Myocyte (in vitro differentiated cells): ENCODE measurements at regions not wholly inside any gene's neighbourhood (a gene's known extent, or its start where the extent isn't known, plus 50 kb on each side); places are given as distances from the start of the nearest gene placed in this dataset.

ENCODE experiments used
- DNase-seq: peaks from one replicate; pipeline ENCODE4 v3.0.0-alpha.2; 2012; ENCODE audit warnings: low read depth

GRCh38 chr14:54306806-54307205 lies 90.0 kb upstream of the CDKN3 start:
- no peak for DNase-seq

DNA sequence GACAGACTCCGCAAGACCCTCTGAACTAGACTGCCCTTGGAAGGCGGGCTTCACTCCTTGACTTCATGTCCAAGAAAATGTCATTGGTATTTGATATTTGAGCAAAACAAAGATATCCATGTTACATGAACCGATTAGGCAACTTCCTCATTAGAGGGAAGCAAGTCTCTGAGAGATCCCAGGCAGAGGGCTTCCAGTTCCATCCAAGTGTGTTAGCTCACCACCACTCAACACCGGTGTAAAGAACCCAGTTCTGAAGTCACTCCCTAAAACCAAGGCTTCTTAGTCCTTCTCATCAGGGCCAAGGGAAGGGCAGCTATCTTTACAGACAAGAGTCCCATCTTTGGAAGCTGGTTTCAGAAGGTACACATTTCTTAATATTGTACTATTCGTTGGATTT lies 87.2 kb upstream of the CDKN3 start:
- DNase-seq, result no peak

GRCh38 chr14:54310151-54310850 lies 86.5 kb upstream of the CDKN3 start:
- DNase-seq, result no peak

- no peak for DNase-seq
Measured at GRCh38 chr14:54310851-54311228, 86.0 kb upstream of the CDKN3 start.

- DNase-seq, result peak; percentile 73
Measured at GRCh38 chr14:54312166-54312801, 84.5 kb upstream of the CDKN3 start.

DNA sequence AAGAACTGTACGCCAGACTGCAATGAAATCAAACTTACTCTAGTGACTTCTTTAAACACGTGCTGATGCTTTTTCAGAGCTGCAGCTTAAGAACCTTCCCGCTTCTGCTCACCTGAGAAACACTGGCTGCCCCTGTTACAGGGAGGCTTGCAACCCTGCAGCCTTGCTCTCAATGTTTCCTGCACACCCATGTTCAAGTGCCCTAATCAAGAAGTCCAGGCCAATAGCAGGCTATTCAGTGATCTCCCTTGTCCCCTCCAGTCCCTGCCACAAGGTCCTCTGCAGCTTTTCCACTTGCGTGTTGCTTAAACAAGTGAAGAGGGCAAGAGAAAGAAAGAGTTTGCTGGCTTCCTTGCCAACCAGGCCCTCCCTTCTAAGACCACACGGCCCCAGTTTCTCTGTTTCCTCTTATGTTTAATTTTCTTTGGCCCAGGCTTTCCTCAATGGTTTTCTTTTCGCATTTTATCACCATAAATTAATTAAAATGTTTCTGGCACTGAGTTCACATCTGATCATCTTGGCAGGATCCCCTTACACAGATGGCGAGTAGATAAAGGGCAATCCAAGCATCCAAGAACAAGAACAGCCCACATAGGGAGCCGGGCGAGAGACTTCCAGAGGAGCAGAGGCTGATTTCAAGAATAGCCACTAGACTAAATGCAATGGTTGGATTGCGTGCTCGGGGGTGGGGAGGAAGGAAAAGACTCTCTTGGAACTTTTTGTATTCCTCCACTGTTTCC lies 82.3 kb upstream of the CDKN3 start:
- no peak for DNase-seq

DNA sequence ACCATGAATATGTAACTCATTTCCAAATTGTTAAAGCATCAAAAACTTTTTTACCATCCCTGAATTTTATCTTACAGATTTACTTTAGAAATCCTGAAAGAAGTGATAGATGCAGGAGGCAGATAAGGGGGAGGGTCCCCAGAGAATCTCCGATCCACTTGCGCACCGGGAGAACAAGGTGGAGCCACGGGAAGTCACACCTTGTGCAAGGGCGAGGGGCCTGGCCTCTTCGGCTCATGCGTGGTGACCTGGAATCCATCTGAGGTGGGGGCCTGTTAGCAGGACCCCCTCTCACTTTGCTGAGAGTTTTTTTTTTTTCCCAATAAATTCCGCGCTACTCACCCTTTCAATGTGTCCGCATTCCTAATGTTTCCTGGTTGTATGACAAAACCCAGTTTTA lies 80.2 kb upstream of the CDKN3 start:
- DNase-seq, result no peak

- DNase-seq, result no peak
Measured at GRCh38 chr14:54317391-54317790, 79.4 kb upstream of the CDKN3 start.

DNA sequence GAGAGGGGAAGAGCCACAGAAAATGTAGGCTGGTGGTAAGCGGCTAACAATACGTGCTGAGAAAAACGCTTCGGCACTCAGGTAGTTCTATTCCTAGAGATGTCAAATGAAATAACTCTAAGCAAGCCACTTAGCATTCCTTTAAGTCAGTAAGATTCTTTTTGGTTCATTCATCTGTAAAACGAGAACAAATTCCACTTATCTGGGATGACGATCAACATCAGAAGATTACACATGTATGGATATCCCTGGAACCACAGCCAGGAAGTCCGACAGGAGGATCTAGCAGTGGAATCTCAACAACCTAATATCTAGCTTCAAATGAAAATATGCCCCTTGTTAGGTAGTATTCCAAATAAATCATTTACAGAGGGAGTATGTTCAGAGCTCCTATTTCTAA lies 74.6 kb upstream of the CDKN3 start:
- no peak for DNase-seq

DNA sequence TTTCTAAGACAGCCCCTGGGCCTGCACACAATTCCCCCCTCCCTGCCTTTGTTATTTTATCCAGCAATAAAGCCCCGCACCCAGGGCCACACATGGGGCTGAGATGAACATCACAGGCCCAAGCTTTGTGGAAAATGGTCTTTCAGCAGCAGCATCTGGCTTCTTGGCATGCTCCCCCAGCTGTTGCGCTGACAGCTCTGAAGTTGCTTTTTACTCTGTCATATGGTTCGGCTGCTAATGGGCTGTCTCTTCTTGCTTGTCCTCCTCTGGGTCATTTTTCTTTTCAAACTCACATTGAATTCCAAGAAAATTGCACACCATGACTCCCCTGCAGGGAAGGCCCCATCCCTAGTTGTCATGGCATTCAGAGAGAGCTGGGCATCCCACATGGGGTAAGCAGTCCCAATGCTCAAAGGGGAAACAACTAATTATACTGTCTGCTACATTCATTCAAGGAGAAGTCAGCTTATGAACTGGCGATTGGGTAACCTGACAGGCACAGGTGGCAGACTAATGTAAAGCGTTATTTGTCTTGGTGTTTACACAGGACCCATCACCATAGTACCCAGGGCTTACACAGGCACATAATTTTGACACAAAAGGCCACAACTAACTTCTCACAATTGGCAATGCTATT lies 74.0 kb upstream of the CDKN3 start:
- DNase-seq, result no peak

- DNase-seq, result peak; percentile 34
Measured at GRCh38 chr14:54325766-54326165, 71.0 kb upstream of the CDKN3 start.

DNA sequence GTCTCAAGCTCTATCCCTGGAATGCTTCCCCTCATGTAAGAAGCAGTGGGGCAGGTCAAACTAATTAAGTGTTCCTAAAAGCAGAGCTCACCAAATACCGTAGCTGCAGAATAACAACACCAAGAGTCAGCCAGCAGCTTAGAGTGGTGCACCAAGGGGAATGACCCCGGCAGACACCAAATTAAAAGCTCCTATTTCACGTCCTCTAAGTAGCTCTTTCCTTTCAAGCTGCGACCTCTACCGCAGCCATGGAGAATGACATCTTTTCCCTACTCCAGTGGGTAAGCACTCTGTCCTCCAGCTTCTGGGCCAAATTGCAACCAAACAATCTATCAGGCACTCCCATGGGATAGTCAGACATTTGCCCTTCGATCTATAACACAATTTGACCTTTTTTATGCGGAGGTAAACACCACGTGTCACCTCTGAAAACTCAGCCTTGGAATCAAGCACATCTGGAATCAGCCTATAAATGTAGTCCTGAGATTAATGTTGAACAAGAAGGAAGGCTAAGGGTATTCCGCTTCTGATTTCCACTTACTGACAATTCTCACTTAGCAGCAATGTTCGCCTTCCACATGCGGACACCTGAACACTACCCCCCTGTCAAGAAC lies 67.6 kb upstream of the CDKN3 start:
- peak; percentile 80 for DNase-seq

DNA sequence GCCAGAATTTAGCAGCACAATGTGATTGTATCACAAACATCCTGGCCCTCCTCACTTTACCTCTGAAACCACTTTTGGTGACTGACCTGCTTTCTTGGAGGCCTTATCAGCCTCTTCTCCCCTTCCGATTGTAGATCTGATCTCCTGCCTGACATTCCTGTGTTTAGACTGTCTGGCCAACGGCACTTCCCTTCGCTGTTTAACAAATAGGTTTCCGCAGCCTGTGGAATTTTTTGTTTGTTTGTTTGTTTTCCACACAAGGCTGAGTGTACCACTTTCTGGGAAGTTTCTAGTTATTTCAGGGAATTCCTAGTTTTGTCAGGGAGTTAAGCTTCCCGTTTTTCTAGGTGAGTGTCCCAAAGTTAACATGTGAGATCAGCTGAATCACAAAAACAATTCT lies 65.9 kb upstream of the CDKN3 start:
- no peak for DNase-seq

- DNase-seq, result no peak
Measured at GRCh38 chr14:54331516-54331915, 65.3 kb upstream of the CDKN3 start.

GRCh38 chr14:54332490-54332889 lies 64.3 kb upstream of the CDKN3 start:
- no peak for DNase-seq

DNA sequence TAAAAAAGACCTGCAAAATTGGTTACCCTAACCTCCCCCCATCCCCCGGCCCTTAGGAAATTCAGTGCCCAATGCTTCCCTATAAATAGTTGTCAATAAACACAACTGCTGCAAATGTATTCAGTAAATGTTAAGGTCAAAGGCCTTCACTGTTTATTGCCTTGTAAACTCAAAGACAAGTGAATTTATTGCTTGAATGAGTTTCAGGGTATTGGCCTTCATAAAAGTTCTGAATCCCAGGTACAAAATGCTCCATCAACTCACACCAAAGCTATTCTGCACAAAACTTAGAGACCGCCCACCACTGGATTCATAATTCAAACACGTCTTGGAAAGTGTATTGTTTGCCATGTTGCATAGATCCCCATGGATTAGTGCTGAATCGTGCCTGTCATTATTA lies 63.3 kb upstream of the CDKN3 start:
- no peak for DNase-seq

DNA sequence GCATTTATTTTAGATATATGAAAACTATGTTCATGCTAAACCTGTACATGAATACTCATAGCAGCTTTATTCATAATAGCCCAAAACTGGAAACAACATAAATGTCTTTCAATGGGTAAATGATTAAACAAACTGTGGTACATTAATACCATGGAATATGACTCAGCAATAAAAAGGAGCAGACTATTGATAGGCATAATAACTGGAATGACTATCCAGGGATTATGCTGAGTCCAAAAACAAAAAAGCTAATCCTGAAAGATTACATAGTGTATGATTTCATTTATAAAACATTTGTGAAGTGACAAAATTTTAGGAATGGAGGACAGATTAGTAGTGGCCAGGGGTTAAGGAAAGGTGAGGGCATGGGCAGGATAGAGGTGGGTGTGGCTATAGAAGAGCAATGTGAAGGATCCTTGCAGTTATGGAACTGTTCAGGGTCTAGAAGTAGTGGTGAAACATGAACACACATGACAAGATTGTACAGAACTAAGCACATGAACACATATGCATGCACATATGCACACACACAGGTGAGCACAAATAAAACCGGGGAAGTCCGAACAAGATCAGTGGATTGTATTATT lies 61.1 kb upstream of the CDKN3 start:
- no peak for DNase-seq

- no peak for DNase-seq
Measured at GRCh38 chr14:54337314-54337713, 59.5 kb upstream of the CDKN3 start.

DNA sequence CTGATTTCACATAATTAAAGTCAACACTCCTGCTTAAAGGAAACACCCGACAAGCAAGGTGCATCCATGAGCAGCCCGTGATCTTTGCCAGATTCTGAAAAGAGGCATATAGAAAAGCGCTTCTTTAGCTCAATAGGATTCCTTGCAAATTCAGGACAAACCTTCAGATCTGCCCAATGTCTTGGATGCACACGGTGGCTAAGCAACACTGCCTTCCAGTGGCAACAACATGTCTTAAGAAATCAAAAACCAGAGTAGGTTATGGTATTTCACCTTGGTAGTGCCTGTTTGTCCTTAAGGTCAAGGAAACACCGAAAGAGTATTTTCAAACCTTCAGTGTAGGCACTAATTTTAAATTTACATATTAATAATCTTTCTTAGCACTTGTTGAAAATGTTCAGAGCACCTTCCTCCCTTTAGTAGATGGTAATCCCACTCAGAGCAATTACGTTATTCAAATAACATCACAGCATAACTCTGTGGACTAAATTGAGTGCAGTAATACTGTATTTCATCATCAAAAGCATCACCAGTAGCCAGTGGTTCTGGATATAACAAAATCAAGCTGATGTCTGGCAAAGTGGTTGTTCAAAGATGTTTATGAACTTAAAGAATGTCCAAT lies 58.0 kb upstream of the CDKN3 start:
- DNase-seq, result peak; percentile 40

- no peak for DNase-seq
Measured at GRCh38 chr14:54339771-54340170, 57.0 kb upstream of the CDKN3 start.

- DNase-seq, result peak; percentile 26
Measured at GRCh38 chr14:54342806-54343205, 54.0 kb upstream of the CDKN3 start.
